ENCODE measurements at regions not wholly inside any gene's neighbourhood (a gene's known extent, or its start where the extent isn't known, plus 50 kb on each side); places are given as distances from the start of the nearest gene placed in this dataset.

- no peak for DNase-seq
Measured at GRCh38 chr1:17933501-17933900, 174.1 kb upstream of the IGSF21 start.

GRCh38 chr1:17933971-17934370 lies 173.6 kb upstream of the IGSF21 start:
- DNase-seq, result no peak

- DNase-seq, result no peak
Measured at GRCh38 chr1:17935230-17935629, 172.4 kb upstream of the IGSF21 start.

GRCh38 chr1:17941431-17942189 lies 166.0 kb upstream of the IGSF21 start:
- DNase-seq, result no peak

- no peak for DNase-seq
Measured at GRCh38 chr1:17943506-17943905, 164.1 kb upstream of the IGSF21 start.

- DNase-seq, result no peak
Measured at GRCh38 chr1:17944646-17945045, 163.0 kb upstream of the IGSF21 start.

- DNase-seq, result no peak
Measured at GRCh38 chr1:17946434-17946833, 161.2 kb upstream of the IGSF21 start.

- DNase-seq, result no peak
Measured at GRCh38 chr1:17948594-17948993, 159.0 kb upstream of the IGSF21 start.

- no peak for DNase-seq
Measured at GRCh38 chr1:17949511-17949910, 158.1 kb upstream of the IGSF21 start.

GRCh38 chr1:17950728-17951127 lies 156.9 kb upstream of the IGSF21 start:
- DNase-seq, result no peak

- no peak for DNase-seq
Measured at GRCh38 chr1:17952506-17952905, 155.1 kb upstream of the IGSF21 start.

GRCh38 chr1:17953921-17954320 lies 153.7 kb upstream of the IGSF21 start:
- no peak for DNase-seq

- DNase-seq, result no peak
Measured at GRCh38 chr1:17955302-17956285, 152.0 kb upstream of the IGSF21 start.

- DNase-seq, result no peak
Measured at GRCh38 chr1:17957588-17958267, 149.9 kb upstream of the IGSF21 start.

GRCh38 chr1:17958704-17959103 lies 148.9 kb upstream of the IGSF21 start:
- no peak for DNase-seq

GRCh38 chr1:17963513-17963912 lies 144.1 kb upstream of the IGSF21 start:
- DNase-seq, result no peak

- no peak for DNase-seq
Measured at GRCh38 chr1:17965515-17966100, 142.0 kb upstream of the IGSF21 start.

- no peak for DNase-seq
Measured at GRCh38 chr1:17966341-17966740, 141.3 kb upstream of the IGSF21 start.

- DNase-seq, result no peak
Measured at GRCh38 chr1:17967623-17968255, 139.9 kb upstream of the IGSF21 start.

GRCh38 chr1:17970757-17971156 lies 136.8 kb upstream of the IGSF21 start:
- DNase-seq, result no peak

GRCh38 chr1:17973694-17974093 lies 133.9 kb upstream of the IGSF21 start:
- no peak for DNase-seq

GRCh38 chr1:17976854-17977253 lies 130.7 kb upstream of the IGSF21 start:
- DNase-seq, result no peak

Data from dermis blood vessel endothelial cell (primary cell).